Limb (tissue), 2 donors: ENCODE measurements at regions not wholly inside any gene's neighbourhood (a gene's known extent, or its start where the extent isn't known, plus 50 kb on each side); places are given as distances from the start of the nearest gene placed in this dataset.

Experiments used
- DNase-seq, 2 donors: peaks; one replicate each; pipeline ENCODE4 v3.0.0-alpha.2; 2016; ENCODE audit errors: extremely low spot score in 2 of 2

- peak; percentile 33 to 55 for DNase-seq
These were observed 125.3 kb downstream of the TSHZ3 start for GRCh38 chr19:31223740-31224534.

GRCh38 chr19:31220540-31220939 lies 128.7 kb downstream of the TSHZ3 start:
- DNase-seq, result no peak

- DNase-seq, result no peak
These were observed 134.2 kb downstream of the TSHZ3 start for GRCh38 chr19:31214997-31215396.

GRCh38 chr19:31214086-31214485 lies 135.2 kb downstream of the TSHZ3 start:
- peak; percentile 47 to 57 for DNase-seq

GRCh38 chr19:31211088-31211487 lies 138.1 kb downstream of the TSHZ3 start:
- DNase-seq, result no peak

GRCh38 chr19:31205887-31206518 lies 143.2 kb downstream of the TSHZ3 start:
- DNase-seq, result no peak

GRCh38 chr19:31204115-31204514 lies 145.1 kb downstream of the TSHZ3 start:
- no peak for DNase-seq

- no peak for DNase-seq
These were observed 164.0 kb downstream of the TSHZ3 start for GRCh38 chr19:31185261-31185660.

- no peak for DNase-seq
These were observed 167.7 kb downstream of the TSHZ3 start for GRCh38 chr19:31181535-31181934.

- no peak for DNase-seq
These were observed 168.3 kb downstream of the TSHZ3 start for GRCh38 chr19:31180907-31181306.

- DNase-seq, result no peak
These were observed 169.8 kb downstream of the TSHZ3 start for GRCh38 chr19:31179471-31179852.

- no peak for DNase-seq
These were observed 170.3 kb downstream of the TSHZ3 start for GRCh38 chr19:31178833-31179470.

GRCh38 chr19:31177246-31177645 lies 172.0 kb downstream of the TSHZ3 start:
- DNase-seq, result no peak

- DNase-seq, result no peak
These were observed 173.5 kb downstream of the TSHZ3 start for GRCh38 chr19:31175564-31176348.

- no peak for DNase-seq
These were observed 174.3 kb downstream of the TSHZ3 start for GRCh38 chr19:31174948-31175347.

- no peak for DNase-seq
These were observed 175.2 kb downstream of the TSHZ3 start for GRCh38 chr19:31173991-31174390.

- DNase-seq, result no peak
These were observed 177.3 kb downstream of the TSHZ3 start for GRCh38 chr19:31171936-31172335.

GRCh38 chr19:31170046-31170445 lies 179.2 kb downstream of the TSHZ3 start:
- DNase-seq, result no peak

GRCh38 chr19:31168106-31168625 lies 181.1 kb downstream of the TSHZ3 start:
- DNase-seq, result no peak

- no peak for DNase-seq
These were observed 181.5 kb downstream of the TSHZ3 start for GRCh38 chr19:31167690-31168089.

GRCh38 chr19:31166206-31166605 lies 183.0 kb downstream of the TSHZ3 start:
- DNase-seq, result no peak
